ENCODE measurements at regions not wholly inside any gene's neighbourhood (a gene's known extent, or its start where the extent isn't known, plus 50 kb on each side); places are given as distances from the start of the nearest gene placed in this dataset.
"Not testable (repeated sequence)": the region's sequence is repeated elsewhere in the genome, so short reads cannot be mapped to it uniquely, and the experiment has no call there.

- no peak for DNase-seq
Measured at GRCh38 chr20:19121916-19122315, 90.5 kb upstream of the SLC24A3 start.

GRCh38 chr20:19122395-19122794, 90.0 kb upstream of the SLC24A3 start:
- no peak for DNase-seq

GRCh38 chr20:19125508-19125907, 86.9 kb upstream of the SLC24A3 start:
- DNase-seq, result no peak

GRCh38 chr20:19129306-19129705, 83.1 kb upstream of the SLC24A3 start:
- no peak for DNase-seq

DNA sequence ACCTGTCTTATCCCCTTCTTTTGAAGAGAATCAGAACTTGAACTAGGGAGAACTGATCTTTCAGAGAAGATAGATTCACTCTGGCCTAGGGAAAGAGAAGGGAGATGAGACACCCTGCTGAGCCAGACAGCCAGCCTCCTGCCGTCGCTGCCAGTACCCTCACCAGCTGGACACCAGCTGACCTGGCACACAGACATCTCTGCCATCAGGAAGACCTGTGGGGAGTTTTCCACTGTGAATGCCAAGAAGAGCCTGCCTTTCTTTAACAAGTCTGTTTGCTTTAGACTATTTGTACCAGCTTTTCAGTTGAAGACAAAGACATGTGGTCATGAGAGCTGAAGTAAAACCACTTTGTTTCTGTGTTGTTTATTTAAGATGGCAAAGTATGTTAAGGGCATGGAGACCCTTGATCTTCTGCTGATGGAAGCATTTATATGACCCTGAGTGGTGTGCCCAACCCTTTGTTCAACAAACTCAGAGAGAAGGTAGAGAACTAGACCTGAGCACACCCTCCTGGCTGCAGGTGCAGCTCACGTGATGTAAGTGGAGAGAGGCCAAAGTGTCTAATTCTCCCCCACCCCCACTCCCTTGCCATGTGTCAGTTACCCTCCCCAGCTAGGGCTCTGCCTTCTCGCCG, 82.3 kb upstream of the SLC24A3 start:
- DNase-seq, result no peak

DNA sequence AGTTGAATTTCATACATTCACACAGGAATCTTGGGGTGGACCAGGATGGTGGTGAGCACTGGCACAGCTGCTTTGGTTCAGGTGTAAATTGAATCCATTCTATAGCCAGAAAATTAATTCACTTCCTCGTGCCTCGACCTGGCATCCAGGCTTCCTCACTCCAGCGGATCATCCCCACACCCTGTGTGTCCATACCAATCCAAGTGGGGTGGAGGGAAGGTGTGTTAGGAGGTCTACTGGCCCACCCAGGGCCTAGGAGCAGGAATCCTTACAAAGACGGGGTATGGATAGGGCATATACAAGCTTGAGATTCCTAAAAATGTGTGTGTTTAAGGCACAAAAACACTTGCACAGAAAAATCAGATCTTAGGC, 81.8 kb upstream of the SLC24A3 start:
- DNase-seq, result no peak

DNA sequence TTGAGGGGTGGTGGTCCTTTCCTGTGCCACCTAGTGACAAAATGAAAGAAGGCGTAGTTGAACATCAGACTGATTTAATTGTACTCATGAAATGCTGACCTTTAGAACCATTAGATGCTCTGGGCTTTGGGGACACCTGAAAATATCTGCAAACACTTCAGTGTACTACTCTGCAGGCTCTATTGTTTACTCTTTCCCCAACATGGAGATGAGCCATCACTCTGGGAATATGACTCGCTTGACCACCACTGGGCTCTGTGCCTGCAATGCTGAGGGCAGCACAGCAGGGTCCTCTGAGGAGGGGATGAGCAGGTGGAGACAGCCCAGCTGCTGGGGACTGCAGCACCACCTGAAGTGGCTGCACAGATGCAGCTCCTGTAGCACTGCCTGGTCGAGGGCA, 74.8 kb upstream of the SLC24A3 start:
- no peak for DNase-seq

DNA sequence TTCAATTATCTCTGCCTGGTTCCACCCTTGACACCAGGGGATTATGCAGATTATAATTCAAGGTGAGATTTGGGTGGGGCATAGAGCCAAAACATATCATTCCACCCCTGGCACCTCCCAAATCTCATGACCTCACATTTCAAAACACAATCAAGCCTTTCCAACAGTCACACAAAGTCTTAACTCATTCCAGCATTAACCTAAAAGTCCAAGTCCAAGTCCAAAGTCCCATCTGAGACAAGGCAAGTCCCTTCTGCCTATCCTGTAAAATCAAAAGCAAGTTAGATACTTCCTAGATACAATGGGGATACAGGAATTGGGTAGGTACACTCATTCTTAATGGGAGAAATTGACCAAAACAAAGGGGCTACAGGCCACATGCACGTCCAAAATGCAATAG, 73.7 kb upstream of the SLC24A3 start:
- no peak for DNase-seq

- not testable (repeated sequence) for DNase-seq
Measured at GRCh38 chr20:19139584-19139983, 72.9 kb upstream of the SLC24A3 start.

GRCh38 chr20:19141998-19142397, 70.4 kb upstream of the SLC24A3 start:
- no peak for DNase-seq

GRCh38 chr20:19143890-19144289, 68.6 kb upstream of the SLC24A3 start:
- no peak for DNase-seq

- no peak for DNase-seq
Measured at GRCh38 chr20:19161336-19161735, 51.1 kb upstream of the SLC24A3 start.

All from activated gamma-delta T cell treated with Interleukin-2 at 50 U/mL for 16 hours (primary cell).